ENCODE measurements at regions not wholly inside any gene's neighbourhood (a gene's known extent, or its start where the extent isn't known, plus 50 kb on each side); places are given as distances from the start of the nearest gene placed in this dataset.

DNA sequence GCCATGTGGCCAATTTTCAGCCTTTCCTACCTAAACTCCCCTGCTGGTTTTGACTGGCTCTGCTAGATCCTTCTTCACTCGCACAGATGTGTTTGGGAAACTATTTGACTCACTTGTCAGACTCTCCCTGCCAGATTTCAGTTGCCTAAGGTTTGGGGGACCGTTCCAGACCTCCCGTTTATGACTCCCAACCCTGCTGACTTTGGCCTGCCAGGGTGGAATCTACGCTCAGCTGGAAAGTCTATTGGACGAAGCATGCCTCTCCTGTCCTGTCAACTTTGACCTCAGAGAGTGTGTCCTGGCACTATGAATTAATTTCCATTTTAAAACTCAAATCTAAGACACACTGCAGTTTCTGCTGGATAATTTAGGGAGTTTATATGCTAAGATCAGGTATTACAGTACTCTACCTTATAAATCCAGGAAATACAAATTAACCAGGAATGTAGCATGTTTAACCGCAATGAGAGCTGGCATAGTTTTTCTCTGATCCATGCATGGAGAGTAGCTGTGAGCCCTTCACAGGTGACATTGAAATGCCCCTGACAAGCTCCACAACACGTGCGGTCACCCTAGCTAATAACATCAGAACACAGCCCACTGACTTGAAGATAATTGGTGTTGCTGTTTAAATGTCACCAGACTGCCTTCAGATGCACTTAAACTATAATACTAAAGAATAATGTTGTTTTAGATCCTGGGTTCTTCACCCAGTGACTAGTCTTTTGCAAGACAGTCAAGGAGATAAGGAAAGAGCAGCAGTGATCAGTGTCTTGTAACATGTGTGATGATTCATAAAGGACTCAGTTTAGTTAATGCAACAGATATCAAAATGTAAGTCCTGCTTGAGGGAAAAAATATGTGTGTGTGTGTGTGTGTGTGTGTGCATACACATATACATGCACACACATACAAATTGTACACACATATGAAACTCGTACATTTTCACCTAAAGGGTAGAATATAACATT, 223.0 kb upstream of the MCTP2 start:
- no peak for DNase-seq (ENCODE audit: low read depth)

GRCh38 chr15:94004697-94005096, 226.7 kb upstream of the MCTP2 start:
- no peak for DNase-seq (ENCODE audit: low read depth)

GRCh38 chr15:94002041-94002440, 229.3 kb upstream of the MCTP2 start:
- no peak for DNase-seq (ENCODE audit: low read depth)

DNA sequence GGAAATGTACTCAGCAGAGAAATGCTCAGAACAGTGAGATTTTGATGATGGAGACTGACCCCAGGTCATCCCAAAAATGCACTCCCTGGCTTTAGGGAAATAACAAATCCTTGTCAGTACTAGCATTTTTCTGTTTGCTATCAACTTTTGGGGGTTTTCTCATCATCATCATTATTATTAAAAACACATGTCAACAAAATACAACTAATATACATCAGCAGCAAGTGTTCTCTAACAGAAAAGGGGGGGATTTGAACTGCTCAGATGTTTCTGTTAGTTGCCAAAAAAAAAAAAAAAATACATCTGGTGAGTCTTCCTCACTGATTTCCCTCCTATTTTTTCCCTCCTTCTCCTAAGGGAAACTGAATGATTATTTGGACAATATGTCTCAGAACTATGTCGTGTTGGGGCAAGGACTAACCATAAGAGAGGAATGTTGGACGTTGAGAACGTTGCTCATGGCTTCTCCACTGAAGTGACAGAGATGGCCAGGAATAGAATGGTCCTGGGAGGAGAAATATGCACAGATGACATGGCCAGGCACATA, 230.0 kb upstream of the MCTP2 start:
- DNase-seq (ENCODE audit: low read depth) = no peak

DNA sequence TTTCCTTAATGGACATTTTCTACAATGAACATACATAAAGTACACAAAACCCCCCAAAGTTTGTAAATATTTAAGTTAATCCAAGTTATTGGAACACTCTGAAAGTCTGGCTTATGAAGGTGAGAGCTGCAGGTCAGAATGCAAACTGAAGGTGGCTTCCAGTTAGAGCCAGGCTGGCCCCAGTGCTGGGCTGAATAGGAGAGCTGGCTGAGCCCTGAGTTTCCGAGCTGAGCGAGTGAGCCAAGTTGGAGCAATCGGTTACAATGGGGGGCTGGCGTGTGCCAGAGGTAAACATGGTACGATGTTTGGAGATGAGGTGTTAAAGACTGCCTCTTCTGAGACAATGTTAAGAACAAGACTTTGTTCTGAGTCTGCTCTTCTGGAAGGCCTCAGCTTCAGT, 230.8 kb upstream of the MCTP2 start:
- no peak for DNase-seq (ENCODE audit: low read depth)

DNA sequence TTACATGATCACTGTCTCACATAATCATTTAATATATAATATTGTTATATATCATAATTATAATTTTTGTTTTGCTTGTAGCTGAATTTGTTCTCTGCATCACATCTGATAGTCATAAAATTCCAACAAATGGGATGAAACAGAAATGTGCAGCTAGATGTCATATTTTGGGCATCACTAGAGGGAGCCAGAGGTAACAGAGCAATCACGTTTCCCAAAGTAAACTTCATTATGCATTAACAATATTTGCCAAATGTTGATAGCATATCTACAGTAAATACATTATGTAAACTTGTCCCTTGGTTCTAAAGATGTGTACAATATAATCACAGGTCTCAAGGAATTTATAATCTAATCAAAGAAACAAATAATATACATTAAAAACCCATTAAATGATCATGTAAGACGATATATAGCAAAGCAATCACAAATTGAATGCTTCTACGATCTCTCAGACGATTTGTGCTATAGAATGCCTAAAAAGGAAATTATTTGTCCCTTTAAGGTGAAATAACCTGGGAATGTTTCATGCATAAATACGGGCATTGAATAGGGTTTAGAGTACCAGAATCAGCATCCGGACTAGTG, 234.2 kb upstream of the MCTP2 start:
- no peak for DNase-seq (ENCODE audit: low read depth)

GRCh38 chr15:93989440-93989998, 241.8 kb upstream of the MCTP2 start:
- no peak for DNase-seq (ENCODE audit: low read depth)

GRCh38 chr15:93987068-93987467, 244.3 kb upstream of the MCTP2 start:
- DNase-seq (ENCODE audit: low read depth) = no peak

DNA sequence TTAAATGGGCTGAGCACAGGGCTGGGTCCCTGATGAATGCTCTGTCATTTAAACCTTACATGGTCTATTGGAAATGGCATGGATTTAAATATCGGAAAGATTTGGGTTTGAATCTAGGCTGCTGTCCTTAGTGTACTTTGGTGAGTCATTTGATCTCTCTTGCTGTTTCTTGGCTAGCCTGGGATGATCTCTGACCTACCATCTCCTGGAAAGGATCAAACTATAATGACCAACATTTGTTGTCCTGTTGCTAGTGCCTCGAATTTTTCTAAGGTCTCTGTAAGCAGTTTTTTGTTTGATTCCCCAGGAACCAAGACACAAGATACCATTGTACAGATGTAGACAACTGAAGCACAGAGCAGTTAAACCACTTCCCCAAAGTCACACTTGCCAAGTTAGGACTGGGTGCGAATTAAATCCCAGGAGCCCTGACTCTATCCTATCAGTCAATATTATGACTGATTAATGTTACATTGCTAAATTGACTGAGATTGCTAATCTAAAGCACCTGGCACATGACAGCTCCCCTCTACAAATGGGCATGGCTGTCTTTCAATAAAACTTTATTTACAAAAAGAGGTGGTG, 244.9 kb upstream of the MCTP2 start:
- no peak for DNase-seq (ENCODE audit: low read depth)

GRCh38 chr15:93985925-93986324, 245.4 kb upstream of the MCTP2 start:
- no peak for DNase-seq (ENCODE audit: low read depth)

GRCh38 chr15:93985176-93985575, 246.2 kb upstream of the MCTP2 start:
- DNase-seq (ENCODE audit: low read depth) = no peak

- DNase-seq (ENCODE audit: low read depth) = no peak
Observed at GRCh38 chr15:93983526-93983925, 247.8 kb upstream of the MCTP2 start.

DNA sequence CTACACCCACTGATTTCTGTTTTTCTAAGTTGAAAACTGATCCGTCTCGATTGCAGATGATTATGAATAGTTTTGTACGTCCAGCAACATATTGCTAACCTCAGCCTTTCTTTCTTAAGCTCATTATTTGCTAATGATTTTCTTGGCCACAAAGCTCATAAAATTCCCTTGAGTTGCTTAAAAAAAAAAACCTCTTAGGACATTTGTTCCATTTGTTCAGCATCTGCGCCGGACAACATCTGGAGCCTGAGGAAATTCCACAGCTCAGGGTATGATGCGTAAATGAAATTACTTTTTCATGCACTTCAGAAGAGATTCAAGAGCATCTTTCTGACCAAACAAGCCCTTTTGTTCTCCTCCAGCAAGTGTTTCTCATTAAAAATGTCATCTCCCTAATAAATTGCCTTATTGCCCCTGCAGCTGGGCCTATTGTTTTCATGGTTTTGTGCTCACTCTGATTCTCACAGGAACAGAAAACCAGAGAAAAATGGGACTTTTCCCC, 249.1 kb upstream of the MCTP2 start:
- DNase-seq (ENCODE audit: low read depth) = no peak

- DNase-seq (ENCODE audit: low read depth) = no peak
Observed at GRCh38 chr15:93981706-93982105, 249.7 kb upstream of the MCTP2 start.

GRCh38 chr15:93980261-93980911, 251.0 kb upstream of the MCTP2 start:
- no peak for DNase-seq (ENCODE audit: low read depth)

- DNase-seq (ENCODE audit: low read depth) = no peak
Observed at GRCh38 chr15:93974804-93975481, 256.4 kb upstream of the MCTP2 start.

- DNase-seq (ENCODE audit: low read depth) = no peak
Observed at GRCh38 chr15:93973287-93973686, 258.1 kb upstream of the MCTP2 start.

- no peak for DNase-seq (ENCODE audit: low read depth)
Observed at GRCh38 chr15:93968773-93969172, 262.6 kb upstream of the MCTP2 start.

DNA sequence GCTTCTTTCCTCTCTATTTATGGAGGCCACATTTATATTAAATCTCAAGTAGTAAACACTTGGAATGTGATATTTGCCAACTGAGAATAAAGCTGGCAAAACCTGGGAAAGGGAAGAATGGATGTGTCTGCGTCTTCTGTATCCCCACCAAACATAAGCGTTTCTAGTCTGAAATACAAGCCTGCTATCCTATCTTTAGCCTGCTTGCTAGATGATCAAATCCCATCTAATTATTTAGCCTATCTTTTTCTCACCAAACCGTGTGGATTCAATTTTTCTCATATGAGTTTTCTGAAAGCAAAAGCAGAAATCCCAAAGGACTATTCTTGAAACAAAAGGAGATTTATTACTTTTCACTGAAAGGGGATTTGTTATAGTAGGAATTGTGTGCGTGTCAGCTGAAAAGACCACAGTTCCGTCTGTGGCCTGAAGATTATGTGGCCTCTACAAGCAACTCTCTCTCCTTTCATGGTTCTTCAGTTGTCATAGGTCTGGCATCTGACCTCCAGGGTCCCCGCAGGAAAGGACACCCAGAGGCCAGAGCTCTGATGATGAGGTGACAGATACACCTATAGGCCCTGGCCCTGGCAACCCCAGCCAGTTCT, 266.0 kb upstream of the MCTP2 start:
- no peak for DNase-seq (ENCODE audit: low read depth)

DNA sequence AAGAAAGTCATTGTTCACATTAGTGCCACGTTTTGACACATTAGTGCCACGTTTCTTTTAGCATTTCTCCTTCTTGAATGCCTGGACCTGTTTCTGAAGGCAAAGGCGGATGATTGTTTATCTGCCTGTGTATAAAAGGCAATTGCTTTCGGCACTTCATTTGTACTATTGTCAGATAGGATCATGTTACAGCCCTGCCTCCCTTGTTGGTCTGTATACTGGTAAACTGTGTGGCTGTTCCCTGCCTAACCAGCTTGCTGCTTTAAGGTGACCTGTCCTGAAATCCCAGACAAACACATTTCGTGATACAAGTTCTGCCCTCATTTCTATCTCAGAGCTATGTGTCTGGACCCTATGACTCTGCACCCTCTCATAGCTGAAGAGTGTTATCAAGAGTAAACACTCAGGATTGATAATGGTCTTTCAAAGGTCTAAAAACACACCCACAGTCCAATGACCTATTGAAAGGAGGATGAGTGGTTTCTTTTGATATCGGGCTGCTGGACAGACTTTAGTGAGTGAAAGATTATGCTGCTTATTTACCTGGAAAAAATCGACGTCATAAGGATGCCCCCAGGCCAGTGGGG, 276.3 kb upstream of the MCTP2 start:
- DNase-seq (ENCODE audit: low read depth) = no peak

Measured in LHCN-M2 (cell line).